SK-N-SH treated with all-trans-retinoic acid at 6 μM for 48 hours (cell line): ENCODE measurements at regions not wholly inside any gene's neighbourhood (a gene's known extent, or its start where the extent isn't known, plus 50 kb on each side); places are given as distances from the start of the nearest gene placed in this dataset.

Source experiments
- ARNTL ChIP-seq: fragments of 450-650 bp; formaldehyde crosslinking; IDR thresholded peaks from 2 replicates; pipeline ENCODE4 v1.5.0; 2020; ENCODE audit warnings: low read depth, mild to moderate bottlenecking, moderate library complexity, borderline replicate concordance
- CREB5 ChIP-seq: fragments of 250-450 bp; sonication (Bioruptor Pico); IDR thresholded peaks from 2 replicates; pipeline ENCODE4 v1.5.1; 2020; ENCODE audit warnings: low read depth, mild to moderate bottlenecking, moderate library complexity
- CSDC2 ChIP-seq: fragments of 250-450 bp; sonication (Bioruptor Pico); IDR thresholded peaks from 2 replicates; pipeline ENCODE4 v1.5.0; 2020; ENCODE audit warnings: mild to moderate bottlenecking, moderate library complexity
- ESRRG ChIP-seq: fragments of 250-450 bp; sonication (Bioruptor Pico); IDR thresholded peaks from 2 replicates; pipeline ENCODE4 v1.6.1; 2021; ENCODE audit warnings: mild to moderate bottlenecking
- ISL1 ChIP-seq: fragments of 250-450 bp; sonication (Bioruptor Pico); IDR thresholded peaks from 2 replicates; pipeline ENCODE4 v2.1.2; 2022; ENCODE audit warnings: mild to moderate bottlenecking, moderate library complexity
- OSR1 ChIP-seq: fragments of 250-450 bp; sonication (Bioruptor Pico); IDR thresholded peaks from 2 replicates; pipeline ENCODE4 v1.8.0; 2022; ENCODE audit warnings: moderate library complexity, mild to moderate bottlenecking, inconsistent platforms
- PATZ1 ChIP-seq: fragments of 250-450 bp; sonication (Bioruptor Pico); IDR thresholded peaks from 2 replicates; pipeline ENCODE4 v1.8.0; 2020; ENCODE audit warnings: mild to moderate bottlenecking, moderate library complexity, borderline replicate concordance
- PPARA ChIP-seq: fragments of 250-450 bp; sonication (Bioruptor Pico); IDR thresholded peaks from 2 replicates; pipeline ENCODE4 v1.5.0; 2020; ENCODE audit warnings: mild to moderate bottlenecking, borderline replicate concordance
- TSHZ2 ChIP-seq: fragments of 250-450 bp; sonication (Bioruptor Pico); IDR thresholded peaks from 2 replicates; pipeline ENCODE4 v1.5.0; 2020; ENCODE audit warnings: mild to moderate bottlenecking, moderate library complexity
- ZFP30 ChIP-seq: fragments of 450-650 bp; formaldehyde crosslinking; IDR thresholded peaks from 2 replicates; pipeline ENCODE4 v1.5.0; 2022; ENCODE audit warnings: mild to moderate bottlenecking, moderate library complexity
- ZNF70 ChIP-seq: fragments of 450-650 bp; formaldehyde crosslinking; IDR thresholded peaks from 2 replicates; pipeline ENCODE4 v1.5.0; 2020; ENCODE audit warnings: mild to moderate bottlenecking, moderate library complexity

- TF ChIP-seq PATZ1 = no peak
- no peak for TF ChIP-seq ARNTL (CRISPR knock-in tag)
- no peak for TF ChIP-seq TSHZ2
- TF ChIP-seq ZFP30 (CRISPR knock-in tag) = no peak
- no peak for TF ChIP-seq CSDC2 (CRISPR knock-in tag)
- TF ChIP-seq CREB5 (CRISPR knock-in tag) = no peak
- TF ChIP-seq ZNF70 = no peak
- TF ChIP-seq ESRRG (CRISPR knock-in tag) = no peak
- no peak for TF ChIP-seq OSR1 (CRISPR knock-in tag)
- TF ChIP-seq ISL1 = no peak
- TF ChIP-seq PPARA (CRISPR knock-in tag) = no peak
Measured at GRCh38 chr4:100079264-100079663, 111.0 kb downstream of the DDIT4L start.
